Peyer's patch (tissue), 4 donors: ENCODE measurements at regions not wholly inside any gene's neighbourhood (a gene's known extent, or its start where the extent isn't known, plus 50 kb on each side); places are given as distances from the start of the nearest gene placed in this dataset.

Source experiments
- CTCF ChIP-seq, 6 experiments: fragments of 450-650 bp in 4 of 6; fragments of 200-600 bp in 2 of 6; sonication (generic) in 1 of 6; IDR thresholded peaks; one replicate each; pipeline ENCODE4 v1.5.1; 2017 to 2019; ENCODE audit warnings: antibody characterized with exemption in 6 of 6, mild to moderate bottlenecking in 3 of 6, moderate library complexity in 1 of 6
- POLR2A ChIP-seq, 2 donors: fragments of 450-650 bp; IDR thresholded peaks; one replicate each; pipeline ENCODE4 v1.5.1; 2017; ENCODE audit warnings: antibody characterized with exemption in 2 of 2, mild to moderate bottlenecking in 2 of 2, moderate library complexity in 2 of 2

GRCh38 chr9:87375397-87376073 lies 122.1 kb upstream of the DAPK1 start:
- TF ChIP-seq CTCF (IDR thresholded peaks at IDR 0.05) (no peak), POLR2A (IDR thresholded peaks at IDR 0.05) (no peak)
